ENCODE measurements at regions not wholly inside any gene's neighbourhood (a gene's known extent, or its start where the extent isn't known, plus 50 kb on each side); places are given as distances from the start of the nearest gene placed in this dataset.

DNA sequence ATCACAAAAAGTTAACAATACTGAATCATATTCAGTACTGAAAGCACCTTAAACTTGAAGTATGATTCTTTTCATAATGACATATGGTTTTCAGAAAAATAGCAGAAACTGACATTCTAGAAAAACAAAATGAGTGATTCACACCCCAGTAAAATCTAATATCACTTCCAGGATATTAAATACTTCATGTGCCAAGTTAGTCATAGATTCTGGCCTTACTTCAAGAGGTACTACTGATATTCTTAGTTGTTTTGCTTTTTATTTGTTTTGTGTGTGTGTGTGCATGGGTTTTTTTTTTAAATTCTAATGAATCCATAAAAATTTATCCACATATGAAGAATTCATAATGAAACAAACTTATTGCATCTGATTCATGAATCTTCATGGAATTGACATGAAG lies 207.9 kb upstream of the UFM1 start:
- POLR2A ChIA-PET: no interaction called here
- Histone ChIP-seq H3K4me3 (ENCODE audit: low read depth, low read length, poor library complexity, severe bottlenecking) (no peak overlapping the region), H3K27ac (ENCODE audit: low read depth, low read length, poor library complexity, severe bottlenecking) (no peak overlapping the region), H3K4me1 (ENCODE audit: insufficient read depth, low read length, poor library complexity, severe bottlenecking) (no peaks in the 10 kb centered on the region), H3K36me3 (ENCODE audit: insufficient read depth, low read length) (no peaks in the 10 kb centered on the region), H3K4me2 (ENCODE audit: low read length) (no peak overlapping the region), H3K9me3 (ENCODE audit: low read length) (no peaks in the 10 kb centered on the region), H4K20me1 (ENCODE audit: insufficient read depth, low read length) (no peaks in the 10 kb centered on the region), H3K9me2 (ENCODE audit: insufficient read depth, low read length) (no peaks in the 10 kb centered on the region), H2AFZ (ENCODE audit: low read length) (no peak overlapping the region), H3K79me2 (ENCODE audit: insufficient read depth, low read depth, low read length) (no peaks in the 10 kb centered on the region)
- no peak for DNase-seq (ENCODE audit: low spot score)
- no TSS peak for BruUV-seq (replicated peaks)
- CTCF ChIA-PET (ENCODE audit: unreplicated experiment): no interaction called here
- intact Hi-C loops (cut with micrococcal nuclease; ENCODE audit: unreplicated experiment): no loop called here
- no peak for TF ChIP-seq EZH2phosphoT487 (IDR thresholded peaks at IDR 0.05; ENCODE audit: borderline replicate concordance, low read depth, low read length)
- no peak for TF ChIP-seq CTCF (conservative IDR thresholded peaks at IDR 0.05; ENCODE audit: low read length)

- intact Hi-C loops (cut with micrococcal nuclease; ENCODE audit: unreplicated experiment): no loop called here
- no TSS peak for BruUV-seq (replicated peaks)
- Histone ChIP-seq H3K79me2 (ENCODE audit: insufficient read depth, low read depth, low read length) (no peaks in the 10 kb centered on the region), H3K4me1 (ENCODE audit: insufficient read depth, low read length, poor library complexity, severe bottlenecking) (no peaks in the 10 kb centered on the region), H4K20me1 (ENCODE audit: insufficient read depth, low read length) (no peaks in the 10 kb centered on the region), H2AFZ (ENCODE audit: low read length) (no peak overlapping the region), H3K4me2 (ENCODE audit: low read length) (no peak overlapping the region), H3K36me3 (ENCODE audit: insufficient read depth, low read length) (no peaks in the 10 kb centered on the region), H3K27ac (ENCODE audit: low read depth, low read length, poor library complexity, severe bottlenecking) (no peak overlapping the region), H3K9me3 (ENCODE audit: low read length) (no peaks in the 10 kb centered on the region), H3K9me2 (ENCODE audit: insufficient read depth, low read length) (no peaks in the 10 kb centered on the region), H3K4me3 (ENCODE audit: low read depth, low read length, poor library complexity, severe bottlenecking) (no peak overlapping the region)
- TF ChIP-seq CTCF (conservative IDR thresholded peaks at IDR 0.05; ENCODE audit: low read length): no peak
- DNase-seq (ENCODE audit: low spot score): no peak
- ChIA-PET POLR2A (interaction anchor here (0.6 to 1.0 kb wide), 2 partner anchors 10 to 281 kb away, joined by 4 read pairs; no protein-coding TSS in a partner anchor), CTCF (ENCODE audit: unreplicated experiment) (no interaction called here)
These were observed 214.1 kb upstream of the UFM1 start for GRCh38 chr13:38135592-38135991.

- BruUV-seq (replicated peaks): no TSS peak
- POLR2A ChIA-PET: no interaction called here
These were observed 228.4 kb upstream of the UFM1 start for GRCh38 chr13:38121267-38121666.

More at GRCh38 chr13:38121267-38121666, 228.4 kb upstream of the UFM1 start:
- H3K9me3 ChIP-seq (ENCODE audit: low read length): no peaks in the 10 kb centered on the region
- CTCF ChIA-PET (ENCODE audit: unreplicated experiment): no interaction called here
- H4K20me1 ChIP-seq (ENCODE audit: insufficient read depth, low read length): no peaks in the 10 kb centered on the region
- H3K4me3 ChIP-seq (ENCODE audit: low read depth, low read length, poor library complexity, severe bottlenecking): no peak overlapping the region
- H3K4me1 ChIP-seq (ENCODE audit: insufficient read depth, low read length, poor library complexity, severe bottlenecking): no peaks in the 10 kb centered on the region
- no peaks in the 10 kb centered on the region for H3K79me2 ChIP-seq (ENCODE audit: insufficient read depth, low read depth, low read length)
- H3K4me2 ChIP-seq (ENCODE audit: low read length): no peak overlapping the region
- no peak overlapping the region for H2AFZ ChIP-seq (ENCODE audit: low read length)
- TF ChIP-seq EZH2phosphoT487 (IDR thresholded peaks at IDR 0.05; ENCODE audit: borderline replicate concordance, low read depth, low read length) (no peak), CTCF (conservative IDR thresholded peaks at IDR 0.05; ENCODE audit: low read length) (no peak)
- intact Hi-C loops (cut with micrococcal nuclease; ENCODE audit: unreplicated experiment): no loop called here
- H3K36me3 ChIP-seq (ENCODE audit: insufficient read depth, low read length): no peaks in the 10 kb centered on the region
- H3K9me2 ChIP-seq (ENCODE audit: insufficient read depth, low read length): no peaks in the 10 kb centered on the region
- no peak for DNase-seq (ENCODE audit: low spot score)
- H3K27ac ChIP-seq (ENCODE audit: low read depth, low read length, poor library complexity, severe bottlenecking): no peak overlapping the region

Measured in OCI-LY7 (cell line).